ENCODE measurements at regions not wholly inside any gene's neighbourhood (a gene's known extent, or its start where the extent isn't known, plus 50 kb on each side); places are given as distances from the start of the nearest gene placed in this dataset.

- no peaks in the 10 kb centered on the region for H3K4me1 ChIP-seq (ENCODE audit: low read depth)
- no peak overlapping the region for H3K4me3 ChIP-seq
- ATAC-seq = no peak
- no peak for DNase-seq
- intact Hi-C loops (cut with DNase I, micrococcal nuclease) = no loop called here
- TF ChIP-seq CTCF (IDR thresholded peaks at IDR 0.05) = no peak
- no peaks in the 10 kb centered on the region for H3K9me3 ChIP-seq
- no peaks in the 10 kb centered on the region for H3K36me3 ChIP-seq (ENCODE audit: low read depth)
These were observed 85.3 kb upstream of the C16orf82 start for GRCh38 chr16:26981266-26981938.

- no peaks in the 10 kb centered on the region for H3K36me3 ChIP-seq (ENCODE audit: low read depth)
- TF ChIP-seq CTCF (IDR thresholded peaks at IDR 0.05) = no peak
- H3K4me1 ChIP-seq (ENCODE audit: low read depth) = no peaks in the 10 kb centered on the region
- no peaks in the 10 kb centered on the region for H3K9me3 ChIP-seq
- intact Hi-C loops (cut with DNase I, micrococcal nuclease) = no loop called here
- no peak overlapping the region for H3K4me3 ChIP-seq
- no peak for ATAC-seq
- DNase-seq = no peak
These were observed 84.3 kb upstream of the C16orf82 start for GRCh38 chr16:26982422-26982821.

GRCh38 chr16:26983426-26983825 is 83.3 kb upstream of the C16orf82 start:
- DNase-seq (no peak), ATAC-seq (no peak)
- H3K9me3 ChIP-seq = no peaks in the 10 kb centered on the region
- no peaks in the 10 kb centered on the region for H3K36me3 ChIP-seq (ENCODE audit: low read depth)
- no peaks in the 10 kb centered on the region for H3K4me1 ChIP-seq (ENCODE audit: low read depth)
- intact Hi-C loops (cut with DNase I, micrococcal nuclease) = no loop called here
- TF ChIP-seq CTCF (IDR thresholded peaks at IDR 0.05) = no peak
- H3K4me3 ChIP-seq = no peak overlapping the region

- no peak for ATAC-seq
- intact Hi-C loops (cut with DNase I, micrococcal nuclease) = no loop called here
- no peak for TF ChIP-seq CTCF (IDR thresholded peaks at IDR 0.05)
- no peaks in the 10 kb centered on the region for H3K36me3 ChIP-seq (ENCODE audit: low read depth)
- H3K4me3 ChIP-seq = no peak overlapping the region
- no peaks in the 10 kb centered on the region for H3K4me1 ChIP-seq (ENCODE audit: low read depth)
- DNase-seq = no peak
- H3K9me3 ChIP-seq = no peaks in the 10 kb centered on the region
These were observed 81.3 kb upstream of the C16orf82 start for GRCh38 chr16:26985100-26986065.

GRCh38 chr16:26987597-26988010 is 79.1 kb upstream of the C16orf82 start:
- Histone ChIP-seq H3K4me1 (ENCODE audit: low read depth) (no peaks in the 10 kb centered on the region), H3K9me3 (no peaks in the 10 kb centered on the region), H3K4me3 (no peak overlapping the region), H3K36me3 (ENCODE audit: low read depth) (no peaks in the 10 kb centered on the region)
- no peak for TF ChIP-seq CTCF (IDR thresholded peaks at IDR 0.05)
- DNase-seq (peak in 1 of 3 donors; percentile 5), ATAC-seq (peak; percentile 26)
- intact Hi-C loops (cut with DNase I, micrococcal nuclease) = no loop called here
